GM21786 (cell line): ENCODE measurements at regions not wholly inside any gene's neighbourhood (a gene's known extent, or its start where the extent isn't known, plus 50 kb on each side); places are given as distances from the start of the nearest gene placed in this dataset.
"Not testable (repeated sequence)": the region's sequence is repeated elsewhere in the genome, so short reads cannot be mapped to it uniquely, and the experiment has no call there.

Source experiments
- ATAC-seq: cut with Tn5 transposase; IDR thresholded peaks from one replicate; pipeline ENCODE4 v1.9.1; 2021; ENCODE audit not compliant: unreplicated experiment

DNA sequence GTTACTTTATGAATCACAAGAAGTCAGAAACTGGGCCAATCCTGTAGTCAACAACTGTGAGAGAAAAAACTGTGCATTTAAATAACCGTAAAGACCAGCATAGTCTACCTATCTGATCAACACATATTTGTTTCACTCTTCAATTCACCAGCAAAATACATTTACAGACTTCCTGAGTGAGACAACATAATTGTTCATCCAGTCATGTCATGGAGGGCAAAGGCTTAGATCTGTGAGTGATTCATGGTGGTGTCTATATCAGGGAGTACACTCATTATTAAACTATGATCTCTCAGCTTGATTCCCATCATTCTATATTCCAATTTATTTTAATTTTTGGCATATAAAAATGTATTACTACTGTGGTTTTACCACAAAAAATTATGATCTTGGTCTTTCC, 694.6 kb downstream of the DNAH5 start:
- no peak for ATAC-seq

DNA sequence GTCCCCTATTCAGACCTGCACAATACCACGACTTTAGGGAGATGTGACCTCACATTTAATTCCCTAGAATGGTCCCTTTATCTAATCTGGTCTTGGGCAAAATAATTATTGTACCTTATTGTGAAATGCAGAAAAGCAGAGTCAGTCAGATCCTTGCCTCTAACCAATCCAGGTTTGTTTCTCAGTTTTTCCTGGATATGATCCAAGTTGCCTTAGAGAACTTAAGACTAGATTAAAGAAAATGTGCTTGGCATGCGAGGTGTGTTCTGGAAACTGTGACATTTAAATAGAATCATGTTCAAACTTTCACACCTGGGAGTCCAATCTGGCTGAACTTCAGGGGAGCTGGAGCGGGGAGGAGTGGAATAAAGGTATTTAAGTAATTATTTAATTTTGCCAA, 696.2 kb downstream of the DNAH5 start:
- no peak for ATAC-seq

DNA sequence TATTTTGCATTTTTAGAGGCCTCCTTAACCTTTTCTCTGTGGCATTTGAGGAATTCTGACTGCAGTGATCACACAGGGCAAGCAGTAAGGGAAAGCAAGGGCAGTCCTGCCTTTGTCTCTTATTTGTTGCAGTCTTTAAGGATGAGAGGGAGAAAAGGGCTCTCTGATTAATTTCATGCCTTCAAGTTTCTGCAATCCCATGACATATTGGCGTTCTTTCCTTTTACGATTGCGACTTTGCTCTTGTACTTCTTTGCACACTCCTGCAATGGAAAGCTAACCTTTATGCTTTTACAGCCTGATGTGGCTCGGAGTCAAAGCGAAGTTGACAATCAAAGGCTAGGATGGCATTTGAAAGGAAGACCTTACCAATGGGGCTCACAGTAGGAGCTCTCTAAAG, 698.4 kb downstream of the DNAH5 start:
- ATAC-seq, result no peak

DNA sequence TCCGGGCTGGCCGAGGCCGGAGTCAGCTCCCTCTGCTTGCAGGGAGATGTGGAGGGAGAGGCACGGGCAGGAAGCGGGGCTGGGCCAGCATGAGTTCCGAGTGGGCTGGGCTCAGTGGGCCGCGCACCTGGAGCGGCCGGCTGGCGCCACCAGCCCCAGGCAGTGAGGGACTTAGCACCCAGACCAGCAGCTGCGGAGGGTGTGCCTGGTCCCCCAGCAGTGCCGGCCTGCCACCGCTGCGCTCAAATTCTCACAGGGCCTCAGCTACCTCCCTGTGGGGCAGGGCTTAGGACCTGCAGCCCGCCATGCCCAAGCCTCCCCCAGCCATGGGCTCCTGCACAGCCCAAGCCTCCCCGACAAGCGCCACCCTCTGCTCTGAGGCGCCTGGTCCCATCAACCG, 700.3 kb downstream of the DNAH5 start:
- ATAC-seq, result no peak

DNA sequence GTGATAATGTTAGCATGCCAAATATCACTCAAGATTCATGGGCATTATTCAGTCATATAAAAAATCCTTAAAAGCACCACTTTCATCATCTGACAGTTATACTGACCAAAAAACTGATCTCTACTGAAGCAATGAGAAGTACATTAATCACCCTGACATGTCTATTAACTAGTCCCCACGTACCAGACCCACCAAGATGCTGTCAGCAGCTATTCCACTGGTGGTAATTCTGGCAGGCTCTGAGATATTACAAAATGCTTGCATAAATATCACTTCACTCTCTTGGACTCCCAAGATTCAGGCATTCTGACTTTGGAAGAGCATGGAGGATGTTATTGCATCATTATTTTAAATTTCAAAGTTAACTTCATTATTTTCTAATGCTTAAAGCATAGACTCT, 717.0 kb downstream of the DNAH5 start:
- no peak for ATAC-seq

DNA sequence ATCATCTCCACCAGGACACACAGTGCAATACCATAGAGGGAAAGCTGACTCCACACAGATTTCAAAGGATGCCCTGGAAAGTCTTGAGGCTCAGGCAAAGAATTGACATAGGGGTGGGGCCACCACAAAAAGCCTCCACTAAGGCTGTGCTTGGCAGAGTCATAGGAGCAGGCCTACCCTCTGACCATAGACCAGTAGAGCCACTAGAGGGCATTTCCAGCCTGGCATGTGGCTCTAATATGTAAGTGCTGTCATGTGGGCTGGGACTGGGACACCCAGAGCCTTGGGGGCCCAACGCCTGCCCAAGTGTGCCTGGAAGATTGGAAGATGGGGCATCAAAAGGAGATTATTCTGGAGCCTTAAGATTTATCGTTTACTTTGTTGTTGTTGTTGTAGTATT, 726.0 kb downstream of the DNAH5 start:
- no peak for ATAC-seq

DNA sequence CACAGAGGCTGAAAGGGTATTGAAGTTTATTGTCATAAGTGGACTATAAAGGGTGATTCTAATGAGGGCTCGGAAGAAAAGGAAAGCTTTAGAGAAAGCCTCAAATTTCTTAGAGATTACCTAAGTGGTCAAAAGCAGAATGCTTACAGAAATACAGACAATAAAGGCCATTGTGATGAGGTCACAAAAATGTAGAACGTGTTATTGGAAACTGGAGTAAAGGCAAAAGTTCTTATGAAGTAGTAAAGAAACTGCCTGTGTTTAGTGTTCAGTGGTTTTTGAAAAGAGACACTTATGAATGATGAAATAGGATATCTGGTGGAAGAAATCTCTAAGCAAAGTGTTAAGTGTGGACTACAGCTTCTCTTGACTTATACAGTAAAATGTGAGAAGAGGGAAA, 726.9 kb downstream of the DNAH5 start:
- no peak for ATAC-seq

DNA sequence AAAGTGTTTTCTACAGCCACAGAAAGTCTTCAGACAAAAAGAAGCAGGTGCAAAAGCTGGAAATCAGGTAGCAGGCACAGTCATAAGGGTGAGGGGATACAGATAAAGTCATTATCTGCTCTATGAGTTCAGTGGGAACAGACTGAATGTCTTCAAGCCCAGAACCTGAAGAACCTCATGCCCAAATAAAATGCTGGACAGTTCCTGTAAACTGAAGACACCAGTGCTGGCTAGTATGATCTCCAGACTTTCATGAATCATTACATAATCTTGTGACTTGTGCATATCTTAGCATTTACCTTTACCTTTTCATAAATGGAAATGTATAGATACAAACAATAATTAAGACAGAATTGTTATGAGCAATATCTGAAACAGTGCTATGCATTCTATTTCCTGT, 728.7 kb downstream of the DNAH5 start:
- ATAC-seq, result no peak

DNA sequence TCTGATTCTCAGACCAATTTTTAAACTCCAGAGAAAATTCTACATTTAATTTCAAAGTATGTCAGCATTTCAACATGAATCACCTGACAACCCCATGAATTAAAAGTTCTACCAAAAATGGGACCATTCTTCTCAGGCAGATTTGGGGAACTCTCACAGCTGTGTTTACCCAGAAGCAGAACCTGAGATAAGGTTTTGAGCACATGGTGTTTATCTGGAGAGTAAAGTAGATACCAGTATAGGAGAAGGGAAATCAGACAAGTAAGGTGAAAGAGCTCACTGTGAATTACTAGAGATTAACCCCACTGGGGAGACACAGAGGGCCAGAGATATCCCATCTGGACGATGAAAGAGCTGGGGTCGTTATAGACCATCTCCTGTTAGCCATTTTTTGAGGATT, 729.1 kb downstream of the DNAH5 start:
- ATAC-seq, result no peak

DNA sequence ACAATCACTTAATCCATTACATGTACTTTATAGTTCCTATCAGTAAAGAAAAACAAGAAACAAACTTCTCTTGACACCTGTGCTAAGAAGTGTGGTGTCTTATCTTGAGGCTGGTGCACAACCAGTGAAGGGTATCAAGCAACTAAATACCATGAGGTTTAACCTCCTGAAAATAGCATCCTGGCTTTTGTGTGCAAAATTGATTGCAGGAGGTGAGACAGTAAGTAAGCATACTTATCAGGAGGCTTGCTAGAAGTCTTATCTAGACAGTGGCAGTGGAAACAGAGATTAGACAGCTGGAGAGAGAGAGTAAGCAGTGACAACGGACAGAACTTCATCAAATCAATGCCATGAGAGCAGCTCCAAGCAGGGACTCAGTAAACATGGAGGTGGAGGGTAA, 730.3 kb downstream of the DNAH5 start:
- ATAC-seq, result no peak

DNA sequence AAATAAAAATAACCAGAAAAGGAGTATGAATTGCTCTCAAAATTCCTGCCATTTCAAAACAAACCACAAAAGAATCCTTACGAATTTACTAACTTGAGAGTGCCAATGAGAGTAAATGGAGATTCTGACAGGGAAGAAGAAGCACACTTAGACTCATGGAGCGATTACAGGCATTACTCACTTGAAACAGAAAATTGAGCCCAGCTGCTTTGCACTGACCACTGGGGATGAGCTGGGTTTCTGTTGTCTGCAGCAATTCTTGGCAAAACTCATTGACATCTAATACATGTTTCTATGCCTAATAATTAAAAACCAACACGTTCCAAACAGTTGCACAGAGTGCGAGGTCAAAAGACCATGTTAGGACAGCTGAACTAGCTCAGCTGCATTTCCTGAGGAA, 731.6 kb downstream of the DNAH5 start:
- ATAC-seq, result no peak

DNA sequence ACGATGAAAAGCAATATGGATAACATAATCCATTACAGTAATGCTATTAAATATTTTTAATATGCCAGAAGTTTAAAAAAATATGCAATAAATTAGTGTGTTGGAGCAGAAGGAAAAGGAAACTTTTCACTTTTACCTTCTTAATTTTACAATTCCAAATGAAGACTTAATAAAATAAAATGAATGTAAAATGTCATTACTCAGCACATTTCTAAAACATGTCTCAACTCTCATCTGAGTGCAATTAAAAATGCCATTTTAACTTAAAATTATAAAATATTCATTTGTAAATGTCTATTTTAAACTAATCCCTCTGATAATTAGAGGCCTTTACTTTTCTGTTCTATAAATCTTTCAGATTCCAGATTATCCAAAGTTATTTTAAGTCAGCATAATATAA, 733.4 kb downstream of the DNAH5 start:
- ATAC-seq, result no peak

DNA sequence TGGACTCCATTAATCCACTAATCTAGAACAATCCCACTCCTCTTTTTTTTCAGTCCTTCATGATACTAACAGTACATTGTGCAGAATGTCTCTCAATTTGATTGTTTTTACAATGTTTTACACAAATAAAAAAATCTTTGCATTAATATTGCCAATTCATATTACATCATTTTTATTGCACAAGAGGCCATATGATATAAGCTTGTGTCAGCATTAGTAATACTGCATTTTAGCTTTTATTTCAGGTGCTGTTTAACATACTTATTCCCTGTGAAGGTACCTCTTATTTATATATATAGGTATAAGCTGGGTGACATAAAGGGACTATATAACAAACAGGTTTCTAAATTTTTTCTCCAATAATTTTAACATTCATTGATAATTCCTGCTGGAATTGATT, 737.4 kb downstream of the DNAH5 start:
- ATAC-seq, result no peak

DNA sequence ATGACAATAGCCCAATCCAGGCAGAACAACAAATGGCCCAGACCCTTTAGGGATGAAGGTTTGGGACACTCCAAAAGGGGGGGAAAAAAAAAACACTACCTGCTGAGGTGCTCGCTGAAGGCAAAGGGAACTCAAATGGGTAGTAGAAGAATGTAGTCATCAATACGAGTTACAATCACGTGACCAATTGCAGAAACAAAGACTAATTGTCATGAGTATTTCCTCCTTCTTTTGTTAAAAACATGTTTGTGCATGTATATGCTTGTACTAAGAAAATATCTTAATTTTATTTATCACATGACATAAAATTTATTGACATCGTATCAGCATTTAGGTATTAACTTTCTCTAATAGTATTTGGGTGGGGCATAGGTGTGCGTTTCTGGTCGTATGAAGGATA, 743.5 kb downstream of the DNAH5 start:
- no peak for ATAC-seq

DNA sequence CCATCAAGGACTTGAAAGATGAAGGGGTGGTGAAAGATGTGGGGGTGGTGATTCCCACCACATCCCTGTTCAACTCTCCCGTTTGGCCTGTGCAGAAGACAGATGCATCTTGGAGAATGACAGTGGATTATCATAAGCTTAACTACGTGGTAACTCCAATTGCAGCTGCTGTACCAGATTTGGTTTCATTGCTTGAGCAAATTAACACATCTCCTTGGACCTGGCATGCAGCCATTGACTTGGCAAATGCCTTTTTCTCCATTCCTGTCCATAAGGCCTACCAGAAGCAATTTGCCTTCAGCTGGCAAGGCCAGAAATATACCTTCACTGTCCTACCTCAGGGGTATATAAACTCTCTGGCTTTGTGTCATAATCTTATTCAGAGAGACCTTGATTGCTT, 746.3 kb downstream of the DNAH5 start:
- ATAC-seq, result not testable (repeated sequence)

DNA sequence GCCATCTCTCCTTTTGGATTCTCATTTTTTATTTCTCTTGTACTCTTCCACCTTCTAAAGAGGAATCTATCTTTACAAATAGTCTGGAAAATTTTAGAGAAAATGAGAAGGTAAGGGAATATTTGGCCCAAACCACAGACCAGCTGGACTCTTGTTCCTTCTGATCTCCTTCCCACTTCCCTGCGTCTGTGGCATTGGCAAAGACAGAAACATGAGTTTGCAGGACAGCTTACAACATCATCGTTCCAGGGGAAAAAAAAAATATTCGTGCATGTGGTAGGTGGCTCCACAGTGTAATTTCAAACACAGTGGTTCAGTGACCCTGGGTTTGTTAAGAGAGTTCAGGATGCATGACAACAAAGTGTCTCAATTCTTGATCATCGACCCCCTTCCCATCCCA, 755.0 kb downstream of the DNAH5 start:
- no peak for ATAC-seq

DNA sequence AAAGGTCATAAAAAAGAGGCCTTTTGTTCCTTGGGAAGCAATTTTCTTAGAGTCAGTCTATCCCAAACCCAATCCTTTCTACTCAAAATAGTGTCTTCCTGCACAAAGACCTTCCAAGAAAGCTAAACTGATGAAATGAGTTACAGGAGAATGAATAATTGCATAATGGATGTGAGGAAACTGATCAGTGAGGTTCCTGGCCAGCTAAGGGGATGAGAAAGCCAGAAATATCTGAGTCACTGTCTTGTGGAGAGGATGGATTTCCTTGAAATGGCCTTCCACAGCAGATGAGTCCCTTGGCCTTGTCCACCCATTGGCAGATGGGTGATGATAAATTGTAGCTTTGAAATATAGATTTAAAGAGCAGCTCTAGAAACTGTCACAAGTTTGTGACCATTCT, 756.1 kb downstream of the DNAH5 start:
- ATAC-seq, result no peak

DNA sequence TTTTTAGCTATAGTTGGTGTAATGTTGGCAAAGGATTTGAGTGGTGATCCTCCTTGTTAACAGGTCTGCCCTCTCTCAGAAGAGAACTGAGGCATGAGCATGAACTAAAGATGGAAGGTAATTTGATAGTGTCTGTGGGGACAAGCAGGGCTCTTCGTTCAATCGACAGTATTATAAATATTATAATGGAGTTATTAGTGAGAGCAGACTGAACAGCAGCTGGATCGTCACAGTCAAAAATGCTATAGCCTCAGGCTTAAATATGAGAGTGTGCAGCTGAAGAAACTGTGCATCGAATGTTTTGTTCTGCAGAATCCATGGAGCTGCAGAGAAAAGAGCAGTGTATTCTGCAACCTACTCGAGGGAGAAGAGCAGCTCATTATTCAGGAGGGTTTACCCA, 757.3 kb downstream of the DNAH5 start:
- no peak for ATAC-seq

DNA sequence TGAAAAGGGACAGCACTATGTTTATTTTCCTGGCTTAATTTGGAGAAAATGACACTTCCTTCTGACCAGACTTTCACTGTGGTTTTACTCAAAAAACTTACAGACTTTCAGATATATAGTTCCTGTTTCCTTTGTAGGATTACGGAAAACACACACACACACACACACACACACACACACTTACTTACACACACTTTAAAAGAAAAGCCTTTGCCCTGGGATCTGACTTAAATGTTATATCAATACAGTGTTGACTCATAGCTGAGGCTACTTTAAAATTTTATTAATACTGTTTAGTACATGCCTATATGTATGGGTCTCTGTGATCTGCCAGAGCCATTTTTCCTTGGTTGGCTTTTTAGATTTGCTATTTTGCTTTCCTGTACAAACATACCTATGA, 758.3 kb downstream of the DNAH5 start:
- ATAC-seq, result no peak

DNA sequence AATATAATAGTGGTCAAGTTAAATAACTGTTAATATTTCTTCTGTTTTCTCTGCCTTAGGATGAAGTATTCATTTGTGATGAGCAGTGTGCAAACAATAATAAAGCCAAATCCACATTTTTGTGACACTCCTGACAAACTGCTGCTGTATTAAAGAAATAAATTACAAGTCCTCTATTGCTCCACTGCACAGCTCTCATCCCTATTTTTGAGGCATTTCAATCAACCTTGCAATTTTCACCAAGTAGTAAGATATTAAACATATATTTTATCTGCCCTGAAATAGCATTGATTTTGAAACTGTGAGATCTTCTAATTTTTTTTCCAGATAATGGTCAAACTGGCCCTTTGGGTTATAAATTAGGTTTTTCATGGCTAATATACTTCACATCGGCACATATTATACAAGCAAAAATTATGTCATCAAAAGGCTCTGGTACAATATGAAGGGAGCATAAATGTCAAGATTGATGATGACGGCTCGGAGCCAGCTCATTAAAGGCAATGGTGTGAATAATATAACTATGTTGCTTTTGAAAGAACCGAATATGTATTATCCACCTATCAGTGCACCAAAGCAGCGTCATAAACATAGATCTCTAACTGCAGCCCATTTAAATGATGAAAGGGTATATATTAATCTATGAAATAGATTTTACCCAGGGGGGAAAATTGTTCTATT, 764.9 kb downstream of the DNAH5 start:
- ATAC-seq, result no peak

DNA sequence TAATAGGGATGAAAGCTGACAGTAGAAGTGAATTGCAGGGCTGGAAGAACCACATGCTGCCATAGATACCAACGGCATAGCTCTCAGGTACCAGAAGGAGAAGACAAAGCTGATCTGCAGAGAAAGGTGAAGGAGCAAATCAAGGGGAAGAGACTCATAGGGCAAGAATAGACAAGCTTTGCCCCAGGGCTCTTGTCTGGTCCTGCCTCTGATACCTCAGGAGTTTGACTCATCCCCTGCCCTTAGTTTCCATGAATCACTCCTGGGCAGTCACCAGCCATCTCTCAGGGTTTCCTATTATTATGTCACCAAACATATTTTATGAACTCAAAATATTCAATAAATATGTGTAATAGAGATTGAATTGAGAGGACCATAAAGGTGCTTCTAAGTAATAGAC, 800.9 kb downstream of the DNAH5 start:
- ATAC-seq, result no peak

DNA sequence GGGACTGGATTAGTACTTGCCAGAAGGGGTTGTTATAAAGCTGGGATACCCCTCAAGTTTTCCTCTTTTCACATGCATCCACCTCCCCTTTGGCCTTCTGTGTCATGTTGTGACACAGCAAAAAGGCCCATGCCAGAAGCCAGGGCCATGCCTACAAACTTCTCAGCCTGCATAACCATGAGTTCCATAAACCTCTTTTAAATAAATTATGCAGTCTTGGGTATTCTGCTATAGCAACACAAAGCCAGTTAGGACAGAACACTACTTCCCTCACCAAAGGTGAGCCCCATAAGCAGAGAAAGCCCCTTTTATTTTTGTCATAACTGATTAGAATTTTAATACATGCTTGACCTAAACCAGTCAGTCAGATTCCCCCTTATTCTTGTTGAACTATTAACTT, 801.3 kb downstream of the DNAH5 start:
- no peak for ATAC-seq

DNA sequence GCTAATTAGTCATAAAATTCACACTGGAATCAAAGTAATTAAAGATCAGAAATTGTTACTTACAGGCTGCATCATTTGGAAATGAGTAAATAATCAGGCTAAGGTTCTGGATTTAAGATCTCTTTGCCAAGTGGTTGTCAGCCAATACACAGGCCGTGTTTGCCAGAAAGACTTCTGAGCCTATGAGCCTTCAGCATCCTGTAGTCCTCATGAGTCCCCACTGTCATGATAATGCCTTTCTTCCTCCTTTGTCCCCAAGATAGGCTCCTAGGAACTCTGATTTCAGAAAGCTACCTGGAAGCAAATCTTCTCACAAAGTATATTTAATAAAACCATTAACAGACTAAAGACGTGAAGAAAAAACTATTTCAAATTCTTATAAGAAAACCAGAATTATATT, 810.5 kb downstream of the DNAH5 start:
- no peak for ATAC-seq

DNA sequence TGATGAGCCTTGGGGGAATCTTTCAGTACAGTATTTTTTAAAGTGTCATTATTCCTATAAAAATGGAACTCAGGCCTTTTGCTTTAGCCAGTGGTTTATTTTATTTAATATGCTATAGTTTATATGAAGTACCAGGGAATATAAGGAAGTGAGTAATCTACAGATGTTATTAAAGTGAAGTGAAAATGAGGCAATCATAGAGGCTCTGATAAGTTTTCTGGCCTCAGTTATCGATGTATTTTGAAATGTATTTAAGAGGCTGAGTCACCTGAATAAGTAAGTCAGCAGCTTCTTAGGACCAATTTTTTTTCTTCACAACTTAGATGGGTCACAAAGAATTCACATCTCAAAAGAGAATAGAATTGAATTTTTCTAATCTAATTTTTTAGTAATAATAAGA, 829.0 kb downstream of the DNAH5 start:
- no peak for ATAC-seq
